Lung (tissue), 11 donors: ENCODE measurements at regions not wholly inside any gene's neighbourhood (a gene's known extent, or its start where the extent isn't known, plus 50 kb on each side); places are given as distances from the start of the nearest gene placed in this dataset.

Experiments used
- ATAC-seq: fragments of 200-7000 bp; cut with Tn5 transposase; one replicate; pipeline ENCODE4 v1.9.1; 2020; ENCODE audit warnings: moderate number of reproducible peaks; ENCODE audit not compliant: insufficient read depth, low FRiP score
- DNase-seq, 3 donors: peaks; one replicate each; pipeline ENCODE4 v3.0.0-alpha.2; 2013 to 2017
- H3K27ac ChIP-seq, 2 donors: one replicate each; pipeline ENCODE4 v1.5.1; 2013; ENCODE audit warnings: mild to moderate bottlenecking in 2 of 2, moderate library complexity in 2 of 2, control low read depth in 1 of 2, inconsistent platforms in 1 of 2, low read depth in 1 of 2, low read length in 1 of 2
- H3K27me3 ChIP-seq, 3 donors: one replicate each; pipeline ENCODE4 v1.5.1; 2013; ENCODE audit warnings: low read length in 2 of 3; ENCODE audit not compliant: control insufficient read depth in 3 of 3, insufficient read depth in 3 of 3
- H3K36me3 ChIP-seq, 4 donors: one replicate each; pipeline ENCODE4 v1.5.1; 2013; ENCODE audit warnings: low read length in 4 of 4, mild to moderate bottlenecking in 1 of 4, moderate library complexity in 1 of 4; ENCODE audit not compliant: control insufficient read depth in 4 of 4, insufficient read depth in 4 of 4
- H3K4me1 ChIP-seq, 5 donors: one replicate each; pipeline ENCODE4 v1.5.1; 2013; ENCODE audit warnings: low read length in 5 of 5, mild to moderate bottlenecking in 2 of 5, moderate library complexity in 1 of 5; ENCODE audit not compliant: control insufficient read depth in 5 of 5, insufficient read depth in 5 of 5
- H3K4me3 ChIP-seq: one replicate; pipeline ENCODE4 v1.5.1; 2013; ENCODE audit warnings: mild to moderate bottlenecking, control low read depth, moderate library complexity
- H3K9ac ChIP-seq, 2 donors: one replicate each; pipeline ENCODE4 v1.5.1; 2013; ENCODE audit warnings: low read length in 2 of 2, control low read depth in 1 of 2; ENCODE audit not compliant: insufficient read depth in 1 of 2
- H3K9me3 ChIP-seq, 4 donors: one replicate each; pipeline ENCODE4 v1.5.1; 2013; ENCODE audit warnings: low read length in 3 of 4, mild to moderate bottlenecking in 1 of 4, moderate library complexity in 1 of 4; ENCODE audit not compliant: control insufficient read depth in 4 of 4, insufficient read depth in 3 of 4
- CTCF ChIP-seq: IDR thresholded peaks from 2 replicates; pipeline ENCODE4 v1.5.1; 2012; ENCODE audit warnings: mild to moderate bottlenecking; ENCODE audit errors: control extremely low read depth, extremely low read depth
- WGBS, 2 donors: extraction: QIAGEN DNeasy Blood & Tissue Kit; methylation state at CpG; one replicate each; pipeline ENCODE4 v1.1.7; 2013; 5-methylcytosine and 5-hydroxymethylcytosine counted together
- donor health status: control.
- donor health status: control.
- donor health status: Bipolar disorder and iron deficiency.
- donor health status: healthy.
- donor health status: DM: yes; HTN: yes; CAD: no.

GRCh38 chr4:32318926-32319325, 1598.8 kb downstream of the PCDH7 start:
- DNase-seq (no peak), ATAC-seq (no peak)
- Histone ChIP-seq H3K9ac (no peak overlapping the region), H3K27me3 (no peaks in the 10 kb centered on the region), H3K27ac (no peak overlapping the region), H3K9me3 (peaks cover 0 to 9% (median 2%) of the 10 kb centered on the region in 4 donors), H3K4me3 (no peak overlapping the region), H3K36me3 (no peaks in the 10 kb centered on the region), H3K4me1 (no peaks in the 10 kb centered on the region)
- WGBS, 2 donors, result 91 to 92% methylated on average over 7 of the region's 7 CpGs
- TF ChIP-seq CTCF, result no peak

GRCh38 chr4:32321421-32321820, 1601.3 kb downstream of the PCDH7 start:
- no peak overlapping the region for H3K9ac ChIP-seq
- no peak for TF ChIP-seq CTCF
- ATAC-seq (no peak), DNase-seq (no peak)
- H3K4me3 ChIP-seq, result no peak overlapping the region
- H3K27ac ChIP-seq, result no peak overlapping the region
- no peaks in the 10 kb centered on the region for H3K36me3 ChIP-seq
- H3K27me3 ChIP-seq, result no peaks in the 10 kb centered on the region
- peaks cover 0 to 11% (median 2%) of the 10 kb centered on the region in 4 donors for H3K9me3 ChIP-seq
- WGBS, 2 donors, result 79 to 80% methylated on average over 3 of the region's 3 CpGs
- H3K4me1 ChIP-seq, result no peaks in the 10 kb centered on the region

- Histone ChIP-seq H3K9ac (no peak overlapping the region), H3K4me1 (no peaks in the 10 kb centered on the region), H3K27ac (no peak overlapping the region), H3K4me3 (no peak overlapping the region), H3K36me3 (no peaks in the 10 kb centered on the region), H3K9me3 (peaks cover 0 to 2% (median 0%) of the 10 kb centered on the region in 4 donors), H3K27me3 (no peaks in the 10 kb centered on the region)
- no peak for TF ChIP-seq CTCF
- no peak for DNase-seq
- WGBS, 2 donors, result 89 to 92% methylated on average over 1 of the region's 1 CpG
- no peak for ATAC-seq
Observed at GRCh38 chr4:32334759-32335158, 1614.6 kb downstream of the PCDH7 start.

GRCh38 chr4:32337403-32337802, 1617.2 kb downstream of the PCDH7 start:
- H3K9me3 ChIP-seq, result peaks cover 0 to 2% (median 0%) of the 10 kb centered on the region in 4 donors
- H3K27me3 ChIP-seq, result no peaks in the 10 kb centered on the region
- H3K9ac ChIP-seq, result no peak overlapping the region
- H3K27ac ChIP-seq, result no peak overlapping the region
- no peaks in the 10 kb centered on the region for H3K4me1 ChIP-seq
- no peak overlapping the region for H3K4me3 ChIP-seq
- no peak for ATAC-seq
- no peak for DNase-seq
- 76 to 96% methylated on average over 2 of the region's 2 CpGs for WGBS, 2 donors
- H3K36me3 ChIP-seq, result no peaks in the 10 kb centered on the region
- TF ChIP-seq CTCF, result no peak
